Liver (tissue), 8 donors: ENCODE measurements at regions not wholly inside any gene's neighbourhood (a gene's known extent, or its start where the extent isn't known, plus 50 kb on each side); places are given as distances from the start of the nearest gene placed in this dataset.

Experiments used
- DNase-seq: peaks from one replicate; pipeline ENCODE4 v3.0.0-alpha.2; 2017; ENCODE audit warnings: low spot score
- H3K27ac ChIP-seq, 2 donors: one replicate each; pipeline ENCODE4 v1.7.0; 2013; ENCODE audit warnings: inconsistent platforms in 2 of 2, low read length in 2 of 2, control low read depth in 1 of 2, low read depth in 1 of 2, mild to moderate bottlenecking in 1 of 2
- H3K27me3 ChIP-seq, 4 donors: one replicate each; pipeline versions ENCODE4 v1.6.1 to v1.7.0; 2013; ENCODE audit warnings: low read length in 3 of 4, inconsistent platforms in 1 of 4, mild to moderate bottlenecking in 1 of 4, moderate library complexity in 1 of 4; ENCODE audit not compliant: control insufficient read depth in 4 of 4, insufficient read depth in 4 of 4
- H3K36me3 ChIP-seq, 4 donors: one replicate each; pipeline versions ENCODE4 v1.6.1 to v1.7.0; 2013; ENCODE audit warnings: low read length in 3 of 4, mild to moderate bottlenecking in 3 of 4, low read depth in 1 of 4, moderate library complexity in 1 of 4; ENCODE audit not compliant: control insufficient read depth in 4 of 4, insufficient read depth in 3 of 4
- H3K4me1 ChIP-seq, 4 donors: one replicate each; pipeline versions ENCODE4 v1.6.1 to v1.7.0; 2013; ENCODE audit warnings: low read length in 3 of 4, mild to moderate bottlenecking in 3 of 4, moderate library complexity in 1 of 4; ENCODE audit not compliant: control insufficient read depth in 4 of 4, insufficient read depth in 4 of 4
- H3K4me3 ChIP-seq, 3 donors: one replicate each; pipeline versions ENCODE4 v1.6.1 to v1.7.0; 2013; ENCODE audit warnings: low read length in 3 of 3, control low read depth in 1 of 3, low read depth in 1 of 3, mild to moderate bottlenecking in 1 of 3
- H3K9ac ChIP-seq, 2 donors: one replicate each; pipeline ENCODE4 v1.7.0; 2013; ENCODE audit warnings: low read length in 2 of 2, mild to moderate bottlenecking in 2 of 2, moderate library complexity in 2 of 2, control low read depth in 1 of 2, low read depth in 1 of 2
- H3K9me3 ChIP-seq, 4 donors: one replicate each; pipeline versions ENCODE4 v1.6.1 to v1.7.0; 2013; ENCODE audit warnings: low read length in 3 of 4; ENCODE audit not compliant: control insufficient read depth in 4 of 4
- CTCF ChIP-seq: fragments of 150-350 bp; IDR thresholded peaks from 2 replicates; pipeline ENCODE4 v1.5.1; 2017; ENCODE audit warnings: improper control_type of control experiment, low read depth, low read length; ENCODE audit not compliant: missing input control
- EGR1 ChIP-seq, 2 donors: IDR thresholded peaks; 2 replicates each; pipeline ENCODE4 v1.6.1; 2016 to 2018; ENCODE audit warnings: antibody characterized with exemption in 2 of 2, low read depth in 2 of 2
- FOXA1 ChIP-seq: IDR thresholded peaks from 2 replicates; pipeline ENCODE4 v1.6.1; 2016; ENCODE audit warnings: antibody characterized with exemption
- FOXA2 ChIP-seq: IDR thresholded peaks from 2 replicates; pipeline ENCODE4 v1.6.1; 2016; ENCODE audit warnings: antibody characterized with exemption
- GABPA ChIP-seq, 2 donors: IDR thresholded peaks in 1 of 2; conservative IDR thresholded peaks in 1 of 2; 2 replicates each; pipeline ENCODE4 v1.6.1; 2016; ENCODE audit warnings: antibody characterized with exemption in 2 of 2, mild to moderate bottlenecking in 1 of 2, moderate library complexity in 1 of 2
- HNF4G ChIP-seq: IDR thresholded peaks from 2 replicates; pipeline ENCODE4 v1.6.1; 2016; ENCODE audit warnings: antibody characterized with exemption
- JUND ChIP-seq, 2 donors: IDR thresholded peaks; 2 replicates each; pipeline ENCODE4 v1.6.1; 2016; ENCODE audit warnings: antibody characterized with exemption in 2 of 2
- NR2F2 ChIP-seq: IDR thresholded peaks from 2 replicates; pipeline ENCODE4 v1.6.1; 2016; ENCODE audit warnings: antibody characterized with exemption
- RAD21 ChIP-seq, 2 donors: IDR thresholded peaks; 2 replicates each; pipeline ENCODE4 v1.6.1; 2016; ENCODE audit warnings: antibody characterized with exemption in 2 of 2, mild to moderate bottlenecking in 2 of 2
- RXRA ChIP-seq, 2 donors: IDR thresholded peaks; 2 replicates each; pipeline ENCODE4 v1.6.1; 2017 to 2018; ENCODE audit warnings: antibody characterized with exemption in 2 of 2, mild to moderate bottlenecking in 1 of 2
- SP1 ChIP-seq: IDR thresholded peaks from 2 replicates; pipeline ENCODE4 v1.6.1; 2018; ENCODE audit warnings: antibody characterized with exemption, mild to moderate bottlenecking
- TAF1 ChIP-seq: conservative IDR thresholded peaks from 2 replicates; pipeline ENCODE4 v1.6.1; 2016; ENCODE audit warnings: antibody characterized with exemption, mild to moderate bottlenecking
- YY1 ChIP-seq: IDR thresholded peaks from 2 replicates; pipeline ENCODE4 v1.6.1; 2016; ENCODE audit warnings: antibody characterized with exemption, mild to moderate bottlenecking
- WGBS: extraction: QIAGEN DNeasy Blood & Tissue Kit; methylation state at CpG from one replicate; pipeline ENCODE4 v1.1.7; 2013; 5-methylcytosine and 5-hydroxymethylcytosine counted together
- TF ChIP-seq, protein P1 (sequence below): IDR thresholded peaks from 2 replicates; pipeline ENCODE4 v1.6.1; 2016; ENCODE audit warnings: antibody characterized with exemption
- TF ChIP-seq, protein P2 (sequence below): IDR thresholded peaks from 2 replicates; pipeline ENCODE4 v1.6.1; 2016; ENCODE audit warnings: antibody characterized with exemption, mild to moderate bottlenecking
- TF ChIP-seq, protein P3 (sequence below): IDR thresholded peaks from 2 replicates; pipeline ENCODE4 v1.6.1; 2016; ENCODE audit warnings: antibody characterized with exemption
- TF ChIP-seq, protein P4 (sequence below): IDR thresholded peaks from 2 replicates; pipeline ENCODE4 v1.6.1; 2016; ENCODE audit warnings: antibody characterized with exemption
- donor health status: healthy.
- donor health status: healthy.
- donor health status: healthy.
- donor health status: healthy.
- donor health status: healthy.

DNA sequence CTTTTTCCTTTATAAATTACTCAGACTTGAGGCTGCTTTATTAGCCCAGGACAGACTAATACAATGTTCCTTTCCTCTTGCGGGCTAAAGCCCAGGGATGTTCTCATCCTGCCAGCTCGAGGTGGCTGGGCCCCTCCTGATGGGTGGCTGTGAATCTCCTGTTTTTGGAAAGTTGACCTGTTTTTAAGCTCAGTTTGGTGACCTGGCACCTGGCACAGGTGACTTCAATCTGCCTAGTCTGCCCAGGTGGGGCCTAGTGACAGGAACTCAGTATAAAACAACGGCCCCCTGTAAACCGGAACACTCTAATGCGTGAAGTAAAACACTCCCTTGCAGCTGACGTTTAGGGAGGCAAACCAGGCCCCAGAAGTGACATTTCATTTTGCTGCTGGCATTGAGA is 92.7 kb upstream of the SNTG2 start:
- Histone ChIP-seq H3K36me3 (no peaks in the 10 kb centered on the region), H3K27me3 (no peaks in the 10 kb centered on the region), H3K27ac (no peak overlapping the region), H3K4me3 (no peak overlapping the region), H3K4me1 (no peaks in the 10 kb centered on the region), H3K9me3 (no peaks in the 10 kb centered on the region), H3K9ac (no peak overlapping the region)
- 69% methylated on average over 6 of the region's 6 CpGs for WGBS
- TF ChIP-seq, protein P1, sequence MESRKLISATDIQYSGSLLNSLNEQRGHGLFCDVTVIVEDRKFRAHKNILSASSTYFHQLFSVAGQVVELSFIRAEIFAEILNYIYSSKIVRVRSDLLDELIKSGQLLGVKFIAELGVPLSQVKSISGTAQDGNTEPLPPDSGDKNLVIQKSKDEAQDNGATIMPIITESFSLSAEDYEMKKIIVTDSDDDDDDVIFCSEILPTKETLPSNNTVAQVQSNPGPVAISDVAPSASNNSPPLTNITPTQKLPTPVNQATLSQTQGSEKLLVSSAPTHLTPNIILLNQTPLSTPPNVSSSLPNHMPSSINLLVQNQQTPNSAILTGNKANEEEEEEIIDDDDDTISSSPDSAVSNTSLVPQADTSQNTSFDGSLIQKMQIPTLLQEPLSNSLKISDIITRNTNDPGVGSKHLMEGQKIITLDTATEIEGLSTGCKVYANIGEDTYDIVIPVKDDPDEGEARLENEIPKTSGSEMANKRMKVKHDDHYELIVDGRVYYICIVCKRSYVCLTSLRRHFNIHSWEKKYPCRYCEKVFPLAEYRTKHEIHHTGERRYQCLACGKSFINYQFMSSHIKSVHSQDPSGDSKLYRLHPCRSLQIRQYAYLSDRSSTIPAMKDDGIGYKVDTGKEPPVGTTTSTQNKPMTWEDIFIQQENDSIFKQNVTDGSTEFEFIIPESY = no peak
- TF ChIP-seq RAD21 (IDR thresholded peaks at IDR 0.05) (no peak), CTCF (no peak), NR2F2 (no peak), SP1 (no peak), JUND (IDR thresholded peaks at IDR 0.05) (no peak), FOXA2 (no peak), HNF4G (no peak), EGR1 (IDR thresholded peaks at IDR 0.05; ENCODE audit: low read depth in 2 of 2) (no peak), TAF1 (no peak), YY1 (no peak), FOXA1 (no peak)
- TF ChIP-seq, protein P2, sequence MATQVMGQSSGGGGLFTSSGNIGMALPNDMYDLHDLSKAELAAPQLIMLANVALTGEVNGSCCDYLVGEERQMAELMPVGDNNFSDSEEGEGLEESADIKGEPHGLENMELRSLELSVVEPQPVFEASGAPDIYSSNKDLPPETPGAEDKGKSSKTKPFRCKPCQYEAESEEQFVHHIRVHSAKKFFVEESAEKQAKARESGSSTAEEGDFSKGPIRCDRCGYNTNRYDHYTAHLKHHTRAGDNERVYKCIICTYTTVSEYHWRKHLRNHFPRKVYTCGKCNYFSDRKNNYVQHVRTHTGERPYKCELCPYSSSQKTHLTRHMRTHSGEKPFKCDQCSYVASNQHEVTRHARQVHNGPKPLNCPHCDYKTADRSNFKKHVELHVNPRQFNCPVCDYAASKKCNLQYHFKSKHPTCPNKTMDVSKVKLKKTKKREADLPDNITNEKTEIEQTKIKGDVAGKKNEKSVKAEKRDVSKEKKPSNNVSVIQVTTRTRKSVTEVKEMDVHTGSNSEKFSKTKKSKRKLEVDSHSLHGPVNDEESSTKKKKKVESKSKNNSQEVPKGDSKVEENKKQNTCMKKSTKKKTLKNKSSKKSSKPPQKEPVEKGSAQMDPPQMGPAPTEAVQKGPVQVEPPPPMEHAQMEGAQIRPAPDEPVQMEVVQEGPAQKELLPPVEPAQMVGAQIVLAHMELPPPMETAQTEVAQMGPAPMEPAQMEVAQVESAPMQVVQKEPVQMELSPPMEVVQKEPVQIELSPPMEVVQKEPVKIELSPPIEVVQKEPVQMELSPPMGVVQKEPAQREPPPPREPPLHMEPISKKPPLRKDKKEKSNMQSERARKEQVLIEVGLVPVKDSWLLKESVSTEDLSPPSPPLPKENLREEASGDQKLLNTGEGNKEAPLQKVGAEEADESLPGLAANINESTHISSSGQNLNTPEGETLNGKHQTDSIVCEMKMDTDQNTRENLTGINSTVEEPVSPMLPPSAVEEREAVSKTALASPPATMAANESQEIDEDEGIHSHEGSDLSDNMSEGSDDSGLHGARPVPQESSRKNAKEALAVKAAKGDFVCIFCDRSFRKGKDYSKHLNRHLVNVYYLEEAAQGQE = no peak
- TF ChIP-seq, protein P3, sequence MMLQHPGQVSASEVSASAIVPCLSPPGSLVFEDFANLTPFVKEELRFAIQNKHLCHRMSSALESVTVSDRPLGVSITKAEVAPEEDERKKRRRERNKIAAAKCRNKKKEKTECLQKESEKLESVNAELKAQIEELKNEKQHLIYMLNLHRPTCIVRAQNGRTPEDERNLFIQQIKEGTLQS = no peak
- TF ChIP-seq, protein P4, sequence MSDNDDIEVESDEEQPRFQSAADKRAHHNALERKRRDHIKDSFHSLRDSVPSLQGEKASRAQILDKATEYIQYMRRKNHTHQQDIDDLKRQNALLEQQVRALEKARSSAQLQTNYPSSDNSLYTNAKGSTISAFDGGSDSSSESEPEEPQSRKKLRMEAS = no peak
- no peak for DNase-seq

DNA sequence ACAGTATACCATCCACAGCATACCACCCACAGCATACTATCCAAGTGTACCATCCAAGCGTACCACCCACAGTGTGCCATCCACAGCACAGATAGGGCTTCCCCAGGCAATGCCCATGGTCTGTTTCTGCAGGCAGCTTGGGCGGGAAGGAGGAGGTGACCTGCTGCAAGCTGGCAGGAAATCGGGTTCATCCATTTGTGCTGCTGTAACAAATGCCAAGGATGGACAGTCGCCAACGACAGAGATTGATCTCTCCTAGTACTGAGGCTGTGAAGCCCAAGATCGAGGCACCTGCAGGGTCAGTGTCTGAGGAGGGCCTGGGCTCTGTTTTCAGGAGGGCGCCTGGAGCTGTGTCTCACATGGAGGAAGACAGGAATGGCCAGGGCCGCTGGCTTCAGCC is 93.6 kb upstream of the SNTG2 start:
- no peaks in the 10 kb centered on the region for H3K9me3 ChIP-seq
- no peak for TF ChIP-seq RAD21 (IDR thresholded peaks at IDR 0.05)
- no peak for TF ChIP-seq HNF4G
- TF ChIP-seq SP1 = no peak
- TF ChIP-seq, protein P2 = no peak
- TF ChIP-seq, protein P1 = no peak
- no peak for TF ChIP-seq NR2F2
- TF ChIP-seq RXRA (IDR thresholded peaks at IDR 0.05) = no peak
- TF ChIP-seq EGR1 (IDR thresholded peaks at IDR 0.05; ENCODE audit: low read depth in 2 of 2) = no peak
- no peak for TF ChIP-seq GABPA (IDR thresholded peaks at IDR 0.05 in 1 of 2, conservative IDR thresholded peaks at IDR 0.05 in 1 of 2)

More for the DNA sequence above, 93.6 kb upstream of the SNTG2 start:
- H3K4me1 ChIP-seq = no peaks in the 10 kb centered on the region
- no peak overlapping the region for H3K27ac ChIP-seq
- no peak overlapping the region for H3K4me3 ChIP-seq
- no peak overlapping the region for H3K9ac ChIP-seq
- no peaks in the 10 kb centered on the region for H3K36me3 ChIP-seq
- DNase-seq = no peak
- 78% methylated on average over 8 of the region's 8 CpGs for WGBS
- H3K27me3 ChIP-seq = no peaks in the 10 kb centered on the region
